HG03025 (cell line): ENCODE measurements at regions not wholly inside any gene's neighbourhood (a gene's known extent, or its start where the extent isn't known, plus 50 kb on each side); places are given as distances from the start of the nearest gene placed in this dataset.
"Not testable (repeated sequence)": the region's sequence is repeated elsewhere in the genome, so short reads cannot be mapped to it uniquely, and the experiment has no call there.

Source experiments
- ATAC-seq: cut with Tn5 transposase; IDR thresholded peaks from one replicate; pipeline ENCODE4 v1.9.1; 2021; ENCODE audit warnings: mild to moderate bottlenecking, moderate library complexity; ENCODE audit not compliant: unreplicated experiment, low FRiP score

GRCh38 chr1:90358448-90358847, 358.7 kb downstream of the BARHL2 start:
- ATAC-seq, result no peak

DNA sequence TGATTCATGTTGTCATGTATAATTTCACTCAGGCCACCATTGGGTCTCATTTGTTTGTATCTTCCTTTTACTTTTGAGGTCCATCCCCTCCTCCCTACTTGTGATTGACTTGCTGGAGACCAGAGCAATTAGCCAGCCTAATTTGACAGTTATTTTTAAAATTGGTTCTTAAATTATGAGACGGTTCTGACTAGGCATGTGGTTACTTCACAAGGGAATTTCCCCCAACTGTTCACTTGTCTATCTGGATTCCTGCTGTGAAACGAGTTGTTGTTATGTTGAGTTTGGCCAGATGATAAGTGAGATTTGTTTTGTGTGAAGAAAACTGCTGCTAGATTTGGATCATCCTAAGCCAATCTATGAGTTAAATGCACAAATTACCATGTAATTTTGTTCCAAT, 359.1 kb downstream of the BARHL2 start:
- ATAC-seq, result no peak

DNA sequence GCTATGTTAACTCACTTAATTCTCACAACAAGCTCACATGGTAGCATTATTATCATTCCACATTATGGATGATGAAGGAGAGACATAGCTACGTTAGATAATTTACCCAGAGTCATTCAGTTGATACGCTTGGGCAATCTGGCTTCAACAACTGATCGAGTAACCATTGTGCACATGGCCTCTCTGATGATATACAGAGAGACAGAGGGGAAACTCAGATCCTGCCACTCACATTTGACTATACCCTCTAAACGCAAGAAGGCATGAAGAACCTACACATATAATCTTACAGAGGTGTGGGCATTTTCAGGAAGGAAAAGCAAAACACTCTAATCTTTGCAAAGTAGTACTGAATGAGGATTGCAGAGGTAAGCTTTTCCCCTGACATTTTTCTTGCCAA, 360.1 kb downstream of the BARHL2 start:
- no peak for ATAC-seq

- no peak for ATAC-seq
Observed at GRCh38 chr1:90356101-90356500, 361.0 kb downstream of the BARHL2 start.

GRCh38 chr1:90354704-90355103, 359.8 kb downstream of the ZNF326 start:
- no peak for ATAC-seq

GRCh38 chr1:90351019-90351418, 356.1 kb downstream of the ZNF326 start:
- ATAC-seq, result no peak

DNA sequence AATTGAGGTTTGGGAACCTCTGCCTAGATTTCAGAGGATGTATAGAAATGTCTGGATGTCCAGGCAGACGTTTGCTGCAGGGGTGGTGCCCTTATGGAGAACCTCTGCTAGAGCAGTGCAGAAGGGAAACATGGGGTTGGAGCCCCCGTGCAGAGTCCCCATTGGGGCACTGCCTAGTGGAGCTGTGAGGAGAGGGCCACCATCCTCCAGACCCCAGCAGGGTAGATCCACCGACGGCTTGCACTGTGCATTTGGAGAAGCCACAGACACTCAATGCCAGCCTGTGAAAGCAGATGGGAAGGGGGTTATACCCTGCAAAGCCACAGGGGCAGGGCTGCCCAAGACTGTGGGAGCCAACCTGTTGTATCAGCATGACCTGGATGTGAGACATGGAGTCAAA, 354.6 kb downstream of the ZNF326 start:
- ATAC-seq, result no peak

DNA sequence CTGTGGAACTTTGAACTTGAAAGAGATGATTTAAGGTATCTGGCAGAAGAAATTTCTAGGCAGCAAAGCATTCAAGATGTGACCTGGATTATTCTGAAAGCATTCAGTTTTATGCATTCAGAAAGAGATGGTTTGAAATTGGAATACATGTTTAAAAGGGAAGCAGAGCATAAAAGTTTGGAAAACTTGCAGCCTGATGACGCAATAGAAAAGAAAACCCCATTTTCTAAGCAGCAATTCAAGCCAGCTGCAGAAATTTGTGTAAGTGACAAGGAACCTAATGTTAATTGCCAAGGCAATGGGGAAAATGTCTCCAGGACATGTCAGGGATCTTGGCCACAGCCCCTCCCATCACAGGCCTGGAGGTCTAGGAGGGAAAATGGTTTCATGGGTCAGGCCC, 354.0 kb downstream of the ZNF326 start:
- ATAC-seq, result no peak

DNA sequence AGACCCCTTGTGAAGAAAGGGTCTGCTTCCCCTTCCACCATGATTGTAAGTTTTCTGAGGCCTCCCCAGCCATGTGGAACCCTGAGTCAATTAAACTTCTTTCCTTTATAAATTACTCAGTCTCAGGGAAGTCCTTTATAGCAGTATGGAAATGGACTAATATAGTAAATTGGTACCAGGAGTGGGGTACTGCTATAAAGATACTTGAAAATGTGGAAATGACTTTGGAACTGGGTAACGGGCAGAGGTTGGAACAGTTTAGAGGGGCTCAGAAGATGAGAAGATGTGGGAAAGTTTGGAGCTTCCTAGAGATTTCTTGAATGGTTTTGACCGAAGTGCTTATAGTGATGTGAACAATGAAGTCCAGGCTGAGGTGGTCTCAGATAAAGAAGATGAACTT, 353.5 kb downstream of the ZNF326 start:
- ATAC-seq, result not testable (repeated sequence)

DNA sequence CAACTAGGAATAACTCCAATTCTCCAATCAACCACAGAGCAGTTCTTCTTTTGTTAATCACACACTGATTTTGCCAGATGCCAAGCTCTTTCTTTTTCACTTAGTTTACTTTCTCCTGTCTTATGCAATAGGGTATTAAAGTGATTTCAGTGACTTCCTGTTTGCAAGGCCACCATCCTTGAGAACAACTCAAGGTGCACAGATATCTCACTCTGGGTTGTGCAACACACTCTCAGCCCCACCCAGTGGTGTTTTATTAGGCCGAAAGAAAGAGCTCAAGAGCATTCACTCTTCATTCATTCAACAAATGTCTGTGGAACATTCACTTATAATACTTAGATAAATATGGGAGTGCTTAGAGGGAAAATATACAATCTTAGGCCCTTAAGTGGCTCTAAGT, 352.5 kb downstream of the ZNF326 start:
- ATAC-seq, result no peak

- ATAC-seq, result no peak
Observed at GRCh38 chr1:90346757-90347156, 351.8 kb downstream of the ZNF326 start.

DNA sequence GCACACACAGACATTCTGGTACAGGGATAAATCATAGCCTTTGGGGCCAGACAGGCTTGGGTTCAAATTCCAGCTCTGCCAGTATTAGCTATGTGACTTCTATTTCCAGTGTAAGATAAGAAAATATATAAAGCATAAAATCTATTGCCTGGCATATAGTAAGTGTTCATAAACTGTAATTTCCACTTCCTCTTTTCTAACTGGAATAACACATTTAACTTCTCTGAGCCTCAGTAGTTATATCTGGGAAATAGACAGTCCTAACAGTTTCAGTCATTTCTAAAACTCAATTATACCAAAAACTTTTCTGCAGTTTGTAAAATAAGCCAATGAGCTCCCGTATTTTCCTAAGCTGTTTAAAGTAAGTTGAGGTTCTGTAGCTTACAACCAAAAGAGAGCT, 351.4 kb downstream of the ZNF326 start:
- ATAC-seq, result no peak

- no peak for ATAC-seq
Observed at GRCh38 chr1:90344963-90345730, 350.2 kb downstream of the ZNF326 start.

- ATAC-seq, result no peak
Observed at GRCh38 chr1:90341516-90341915, 346.6 kb downstream of the ZNF326 start.

- no peak for ATAC-seq
Observed at GRCh38 chr1:90340606-90341005, 345.7 kb downstream of the ZNF326 start.

DNA sequence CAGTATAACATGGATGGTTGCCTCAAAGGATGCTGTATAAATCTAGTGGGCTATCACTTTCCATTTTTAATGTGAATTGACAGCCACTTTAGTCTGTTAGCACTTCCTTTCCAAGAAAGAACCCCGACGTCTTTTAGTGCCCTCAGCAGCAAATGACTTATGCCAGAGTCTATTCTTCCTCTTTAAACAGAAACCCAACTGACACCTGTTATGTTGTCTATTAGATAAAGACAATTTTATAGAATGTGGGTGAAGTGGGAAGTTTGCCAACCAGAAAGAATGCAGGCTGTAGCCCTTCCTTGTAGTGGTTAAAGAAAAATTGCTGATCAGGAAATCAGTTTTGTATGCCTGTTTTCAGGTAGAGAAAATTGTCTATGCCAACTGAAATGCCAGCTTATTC, 344.9 kb downstream of the ZNF326 start:
- ATAC-seq, result no peak

DNA sequence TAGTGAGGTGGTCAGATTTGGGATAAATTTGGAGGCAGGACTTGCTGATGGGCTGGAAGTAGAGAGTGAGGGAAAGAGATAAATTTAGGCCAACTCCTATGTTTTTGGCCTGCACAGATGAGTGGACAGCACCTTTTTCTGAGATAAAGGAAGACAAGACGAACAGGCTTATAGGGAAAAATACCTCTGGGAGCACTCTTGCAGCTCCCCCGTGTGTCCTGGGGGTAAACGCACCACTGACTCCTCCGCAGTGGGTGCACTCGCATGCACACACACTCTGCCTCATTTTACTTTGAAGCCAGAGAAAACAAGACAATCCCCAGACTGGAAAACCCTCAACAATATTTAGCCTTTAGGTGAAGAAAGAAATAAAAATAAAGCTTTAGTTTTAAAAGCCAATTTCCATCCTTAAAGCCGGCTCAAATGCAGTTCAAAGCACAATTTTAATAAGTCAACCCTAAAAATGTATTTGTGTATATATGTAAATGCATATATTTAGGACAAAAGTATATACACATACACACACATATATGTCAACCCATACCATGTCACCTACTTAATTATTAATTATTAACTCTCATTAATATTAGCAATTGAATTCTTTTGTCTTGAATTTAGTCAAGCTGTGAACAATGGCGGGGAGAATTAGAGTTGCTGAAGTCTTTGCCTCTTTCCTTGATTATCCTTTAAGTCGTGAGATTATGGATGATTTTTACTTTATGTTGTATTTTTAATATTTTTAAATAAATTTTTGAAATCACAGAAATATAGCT, 341.8 kb downstream of the ZNF326 start:
- no peak for ATAC-seq

DNA sequence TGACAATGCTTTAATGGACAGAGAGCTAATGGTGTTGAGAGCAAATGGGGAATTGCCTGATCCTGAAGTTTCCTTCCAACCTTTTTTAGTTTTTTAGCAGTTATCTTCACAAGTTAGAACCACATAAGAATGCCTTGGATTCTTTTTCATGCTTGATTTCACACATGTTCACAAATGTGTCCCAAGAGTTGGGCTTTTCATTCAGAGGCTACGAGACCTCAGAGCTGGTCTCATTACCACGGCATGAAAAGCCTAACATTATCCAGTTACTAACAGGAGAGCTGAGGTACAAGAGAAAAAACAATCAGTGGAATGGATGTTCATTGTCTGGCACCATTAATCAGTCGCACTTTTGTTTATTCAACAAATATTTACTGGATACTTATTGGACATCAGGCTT, 340.6 kb downstream of the ZNF326 start:
- no peak for ATAC-seq

DNA sequence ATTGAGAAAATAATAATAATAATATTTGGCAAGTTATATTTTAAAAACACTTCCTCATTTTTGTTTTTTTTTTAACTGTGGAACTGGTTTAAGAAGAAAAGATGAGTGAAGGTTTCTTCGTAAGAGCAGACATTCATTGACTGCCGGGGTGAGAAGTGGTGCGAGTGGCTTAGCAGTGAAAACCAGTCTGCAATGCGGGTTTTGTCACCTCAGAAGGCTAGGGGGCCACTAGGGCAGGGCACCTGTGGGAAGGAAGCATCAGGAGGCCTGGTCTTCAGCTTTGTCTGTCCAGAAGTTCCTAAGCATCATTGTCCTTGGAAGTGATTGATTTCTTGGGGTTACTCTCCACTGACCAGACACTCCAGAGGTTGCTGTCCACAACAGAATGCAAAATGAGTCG, 339.2 kb downstream of the ZNF326 start:
- no peak for ATAC-seq

- no peak for ATAC-seq
Observed at GRCh38 chr1:90325168-90325567, 330.3 kb downstream of the ZNF326 start.

DNA sequence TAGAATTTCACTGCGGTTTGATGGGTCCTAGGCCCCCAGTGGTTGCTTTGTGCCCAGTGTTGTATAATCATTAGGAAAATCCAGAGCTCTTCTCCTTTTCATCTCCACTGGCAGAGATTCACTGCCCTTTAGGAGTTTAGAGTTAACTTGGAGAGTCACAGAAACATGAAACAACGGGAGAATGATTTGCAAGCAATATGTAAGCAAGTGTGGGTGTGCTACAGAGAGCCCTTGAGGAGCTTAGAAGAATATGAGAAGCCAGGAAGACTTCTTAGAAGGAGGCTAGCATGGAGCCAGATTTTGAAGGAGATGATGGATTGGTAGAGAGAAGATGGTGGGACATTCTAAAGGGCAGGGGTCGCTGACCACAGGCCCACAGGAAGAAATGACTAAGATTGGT, 327.3 kb downstream of the ZNF326 start:
- no peak for ATAC-seq

DNA sequence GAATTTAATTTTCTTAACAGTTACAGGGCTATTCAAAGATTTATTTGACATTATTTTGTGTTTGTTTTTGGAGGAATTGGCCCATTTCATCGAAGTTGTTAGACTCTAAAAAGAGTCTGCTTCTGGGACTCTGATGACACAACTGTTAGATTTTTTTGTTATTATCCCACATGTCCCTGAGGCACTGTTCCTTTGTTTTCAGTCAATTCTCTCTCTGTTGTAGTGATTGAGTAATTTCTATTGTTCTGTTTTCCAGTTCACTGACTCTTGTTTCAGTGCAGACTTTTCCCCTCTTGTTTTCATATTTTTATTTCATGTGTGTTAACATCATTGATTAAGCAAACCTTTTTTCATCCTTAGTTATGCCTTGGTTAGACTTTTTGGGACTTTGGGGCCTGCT, 325.0 kb downstream of the ZNF326 start:
- no peak for ATAC-seq
